CMK (cell line): ENCODE measurements at regions not wholly inside any gene's neighbourhood (a gene's known extent, or its start where the extent isn't known, plus 50 kb on each side); places are given as distances from the start of the nearest gene placed in this dataset.
"Not testable (repeated sequence)": the region's sequence is repeated elsewhere in the genome, so short reads cannot be mapped to it uniquely, and the experiment has no call there.

Experiments
- DNase-seq: peaks from one replicate; pipeline ENCODE4 v3.0.0-alpha.2; 2010; ENCODE audit warnings: low read depth

DNA sequence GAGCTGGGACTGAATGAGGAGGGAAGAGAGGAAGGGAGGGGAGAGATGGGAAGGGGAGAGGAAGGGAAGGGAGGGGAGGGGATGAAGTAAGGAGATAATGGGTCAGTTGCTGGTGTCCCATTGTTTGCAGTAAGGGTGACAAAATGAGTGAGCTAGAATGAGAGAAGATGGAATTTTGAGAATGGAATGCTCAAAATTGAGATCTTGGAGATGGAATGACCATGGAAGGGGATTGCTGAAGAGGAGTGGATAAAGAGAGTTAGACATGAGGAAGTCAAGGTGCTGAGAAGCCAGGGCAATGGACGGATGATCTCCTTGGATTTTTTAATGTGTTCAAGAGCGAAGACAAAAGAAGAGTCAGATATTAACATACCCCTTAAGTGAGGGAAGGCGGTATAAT is 80.5 kb upstream of the SSTR4 start:
- no peak for DNase-seq

DNA sequence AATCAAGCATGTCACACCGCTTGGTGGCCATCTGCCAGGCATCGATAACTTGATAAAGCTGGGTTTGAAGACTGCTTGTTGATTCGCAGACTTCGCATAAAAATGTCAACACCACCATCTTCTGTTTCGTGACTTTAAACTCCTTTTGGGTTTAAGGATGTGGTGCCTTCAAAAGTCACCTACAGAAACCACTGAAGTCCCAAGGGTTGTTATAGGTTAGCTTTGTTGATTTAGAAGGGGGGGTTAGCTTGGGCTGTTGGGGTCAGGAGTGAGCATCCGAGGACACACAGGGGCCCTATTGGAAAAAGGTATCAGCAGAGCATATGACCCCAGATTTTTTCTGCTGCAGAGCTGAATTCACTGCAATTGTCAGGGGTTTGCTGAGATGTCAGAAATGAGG is 76.7 kb upstream of the SSTR4 start:
- DNase-seq: no peak

DNA sequence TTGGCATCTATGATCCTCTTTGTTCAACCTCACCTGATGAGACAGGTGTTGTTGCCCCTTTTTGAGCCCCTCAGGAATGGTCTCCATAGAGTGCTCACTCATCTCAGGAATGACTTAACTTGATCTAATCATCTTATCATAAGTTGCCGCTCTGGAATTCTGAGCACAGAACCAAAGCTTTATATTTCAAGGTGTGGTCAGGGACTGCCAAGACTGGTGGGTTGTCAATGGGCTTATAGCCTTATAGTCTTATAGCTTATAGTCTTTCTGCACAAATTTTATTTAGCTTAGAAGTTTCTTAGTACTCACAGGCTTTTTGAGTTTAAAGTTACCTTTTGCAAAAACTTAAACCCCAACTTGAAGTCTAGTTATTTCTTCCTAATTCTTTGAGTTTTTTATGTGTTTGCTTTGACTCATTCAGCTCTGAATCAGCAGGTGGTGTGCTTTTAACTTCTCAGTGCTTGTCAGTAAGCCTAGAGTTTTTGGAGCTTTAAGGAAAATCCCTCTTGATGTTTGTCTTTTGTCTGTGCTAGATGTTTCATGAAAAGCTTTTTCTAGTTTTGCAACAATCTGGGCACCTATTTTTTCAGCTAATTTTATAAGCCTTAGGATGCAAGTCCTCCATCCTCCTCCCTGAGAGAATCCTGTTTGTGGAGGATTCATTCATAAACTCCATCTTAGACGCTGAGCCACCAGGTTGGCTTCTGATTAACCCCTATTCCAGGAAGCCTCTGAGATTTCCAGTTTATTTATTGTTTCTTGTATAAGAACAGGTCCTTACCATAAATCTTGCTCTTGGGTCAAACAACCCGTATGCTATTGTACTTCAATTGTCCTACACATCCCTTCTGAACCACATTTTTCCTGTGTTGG is 72.3 kb upstream of the SSTR4 start:
- no peak for DNase-seq

DNA sequence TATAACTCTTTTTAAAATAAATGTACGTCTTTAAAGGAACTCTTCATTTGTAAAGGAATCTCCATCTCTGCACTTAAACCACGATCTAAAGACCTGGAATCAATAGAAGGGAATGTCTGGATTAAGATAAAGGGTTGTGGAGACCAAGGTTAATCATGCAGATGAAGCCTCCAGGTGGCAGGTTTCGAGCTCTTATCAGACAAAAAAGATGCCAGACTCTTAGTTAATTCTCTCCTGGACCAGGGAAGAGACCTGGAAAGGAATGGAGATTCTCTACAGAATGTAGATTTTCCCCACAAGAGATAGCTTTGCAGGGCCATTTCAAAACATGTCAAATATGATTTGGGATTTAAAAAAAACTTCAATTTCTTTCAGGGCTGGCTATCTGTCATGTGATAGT is 71.5 kb upstream of the SSTR4 start:
- DNase-seq: no peak

DNA sequence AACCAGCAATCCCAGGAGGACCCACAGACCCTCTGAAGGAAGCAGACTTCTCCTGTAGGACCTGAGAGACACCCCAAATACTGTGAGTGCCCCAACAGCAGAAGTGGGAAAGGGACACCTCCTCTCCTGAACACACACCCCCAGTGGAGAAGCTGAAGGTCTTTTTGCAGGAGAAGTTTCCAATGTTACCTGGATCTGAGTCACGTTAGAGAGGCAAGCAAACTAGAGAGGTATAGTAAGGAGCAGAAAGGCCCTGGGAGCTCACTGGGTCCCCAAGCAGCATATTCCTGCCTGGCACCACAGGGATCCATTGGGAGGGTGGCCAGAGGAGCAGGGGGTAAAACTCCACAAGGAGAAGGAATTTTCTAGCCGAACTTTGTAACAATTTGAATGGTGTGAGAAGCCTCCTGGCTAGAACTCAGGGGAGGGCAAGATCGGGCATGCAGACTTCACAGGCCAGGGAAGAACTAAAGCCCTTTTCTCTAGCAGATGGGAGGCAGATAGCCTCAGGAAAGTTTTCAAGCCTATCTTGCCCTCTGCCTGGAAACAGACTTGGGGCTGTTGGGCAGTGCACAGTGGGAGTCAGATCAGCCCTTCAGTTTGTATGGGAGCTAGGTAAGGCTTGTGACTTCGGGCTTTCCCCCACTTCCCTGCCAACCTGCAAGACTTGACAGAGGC is 68.2 kb upstream of the SSTR4 start:
- no peak for DNase-seq

DNA sequence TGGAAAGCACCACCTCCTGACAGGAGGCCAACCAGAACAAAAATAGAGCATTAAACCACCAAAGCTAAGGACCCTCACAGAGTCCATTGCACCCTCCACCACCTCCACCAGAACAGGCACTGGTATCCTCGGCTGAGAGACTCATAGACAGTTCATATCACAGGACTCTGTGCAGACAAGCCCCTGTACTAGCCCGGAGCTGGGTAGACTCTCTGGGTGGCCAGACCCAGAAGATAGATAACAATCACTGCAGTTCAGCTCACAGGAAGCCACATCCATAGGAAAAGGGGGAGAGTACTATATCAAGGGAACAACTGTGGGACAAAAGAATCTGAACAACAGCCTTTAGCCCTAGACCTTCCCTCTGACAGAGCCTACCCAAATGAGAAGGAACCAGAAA is 67.4 kb upstream of the SSTR4 start:
- DNase-seq: not testable (repeated sequence)

DNA sequence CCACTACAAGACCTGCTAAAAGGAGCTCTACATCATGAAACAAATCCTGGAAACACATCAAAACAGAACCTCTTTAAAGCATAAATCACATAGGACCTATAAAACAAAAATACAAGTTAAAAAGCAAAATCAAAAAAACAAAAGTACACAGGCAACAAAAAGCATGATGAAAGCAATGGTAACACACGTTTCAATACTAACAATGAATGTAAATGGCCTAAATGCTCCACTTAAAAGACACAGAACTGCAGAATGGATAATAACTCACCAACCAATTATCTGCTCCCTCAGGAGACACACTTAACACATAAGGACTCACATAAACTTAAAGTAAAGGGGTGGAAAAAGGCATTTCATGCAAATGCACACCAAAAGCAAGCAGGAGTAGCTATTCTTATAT is 66.1 kb upstream of the SSTR4 start:
- not testable (repeated sequence) for DNase-seq

DNA sequence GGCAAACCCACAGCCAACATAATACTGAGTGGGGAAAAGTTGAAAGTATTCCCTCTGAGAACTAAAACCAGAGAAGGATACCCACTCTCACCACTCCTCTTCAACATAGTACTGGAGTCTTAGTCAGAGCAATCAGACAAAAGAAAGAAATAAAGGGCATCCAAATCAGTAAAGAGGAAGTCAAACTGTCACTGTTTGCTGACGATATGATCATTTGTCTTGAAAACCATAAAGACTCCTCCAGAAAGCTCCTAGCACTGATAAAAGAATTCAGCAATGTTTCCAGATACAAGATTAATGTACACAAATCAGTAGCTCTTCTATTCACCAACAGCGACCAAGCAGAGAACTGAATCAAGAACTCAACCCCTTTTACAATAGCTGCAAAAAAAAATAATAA is 64.0 kb upstream of the SSTR4 start:
- DNase-seq: not testable (repeated sequence)

DNA sequence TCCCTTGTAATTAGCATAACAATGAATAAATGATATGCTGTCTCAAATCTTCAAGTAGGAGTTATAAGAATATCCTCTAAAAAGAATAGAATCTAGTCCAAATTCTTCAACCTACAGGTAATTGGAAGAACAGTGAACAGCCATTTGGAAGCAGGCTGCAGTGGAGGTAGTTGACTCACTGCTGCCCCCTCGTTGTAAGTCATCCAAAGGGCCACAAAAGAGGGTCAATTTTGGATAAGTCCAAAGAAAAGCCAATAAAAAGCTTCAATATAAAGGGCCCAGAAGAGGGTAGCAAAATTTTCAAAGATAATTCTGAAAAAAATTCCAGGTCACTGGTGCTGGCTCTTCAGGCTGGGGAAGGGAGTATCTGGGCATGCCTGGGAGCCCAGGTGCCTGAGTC is 60.8 kb upstream of the SSTR4 start:
- no peak for DNase-seq

DNA sequence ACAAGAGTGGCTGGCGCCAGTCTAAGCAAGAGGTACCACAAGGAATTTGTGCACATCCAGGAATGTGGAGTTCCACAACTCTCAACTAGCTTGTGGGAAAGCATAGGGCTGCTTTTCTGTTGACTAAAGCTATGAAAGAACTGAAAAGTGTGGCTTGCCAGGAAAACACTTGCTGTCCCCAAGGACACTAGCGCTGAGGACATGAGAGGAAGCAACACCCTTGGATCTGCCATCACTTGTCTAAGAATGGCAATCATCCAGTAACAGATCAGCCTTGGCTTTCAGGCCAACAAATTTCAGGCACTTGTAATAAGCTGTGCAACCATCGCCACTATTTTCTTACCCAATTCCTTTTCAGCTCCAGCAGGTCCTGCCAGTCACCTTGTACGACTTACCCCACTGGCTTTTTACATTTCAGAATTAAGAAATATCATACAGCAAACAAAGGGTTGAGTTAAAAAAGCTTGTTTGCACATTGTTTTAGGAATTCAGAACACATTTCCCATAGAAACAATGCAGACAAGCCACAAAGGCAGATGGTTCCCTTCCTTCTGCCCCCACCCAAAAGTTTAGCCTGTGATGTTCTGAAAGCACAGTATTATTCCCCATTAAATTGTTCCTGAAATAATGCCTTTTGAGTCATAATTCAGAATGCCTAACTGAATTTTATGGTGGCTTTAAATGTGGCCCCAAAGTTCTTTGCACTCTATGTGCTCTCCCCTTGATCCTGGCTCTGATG is 57.9 kb upstream of the SSTR4 start:
- no peak for DNase-seq

DNA sequence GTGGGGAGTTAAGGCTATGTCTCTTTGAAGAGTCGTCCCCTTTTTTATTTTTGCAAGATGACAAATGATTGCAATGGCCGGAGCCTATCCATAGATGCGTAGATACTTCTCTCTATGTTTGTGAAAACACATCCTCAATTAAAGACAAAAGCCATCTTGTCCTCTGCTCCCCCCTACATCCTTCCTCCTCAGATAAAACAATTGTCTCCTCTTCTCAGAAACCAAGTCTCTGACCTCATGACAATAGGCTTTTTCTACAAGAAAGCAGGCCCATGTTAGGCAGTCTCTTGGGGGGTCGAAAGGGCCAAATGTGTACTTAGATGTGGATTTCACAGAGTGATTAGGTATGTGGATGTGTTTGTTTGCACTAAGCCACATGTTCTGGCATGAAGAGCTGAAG is 51.1 kb upstream of the SSTR4 start:
- no peak for DNase-seq

DNA sequence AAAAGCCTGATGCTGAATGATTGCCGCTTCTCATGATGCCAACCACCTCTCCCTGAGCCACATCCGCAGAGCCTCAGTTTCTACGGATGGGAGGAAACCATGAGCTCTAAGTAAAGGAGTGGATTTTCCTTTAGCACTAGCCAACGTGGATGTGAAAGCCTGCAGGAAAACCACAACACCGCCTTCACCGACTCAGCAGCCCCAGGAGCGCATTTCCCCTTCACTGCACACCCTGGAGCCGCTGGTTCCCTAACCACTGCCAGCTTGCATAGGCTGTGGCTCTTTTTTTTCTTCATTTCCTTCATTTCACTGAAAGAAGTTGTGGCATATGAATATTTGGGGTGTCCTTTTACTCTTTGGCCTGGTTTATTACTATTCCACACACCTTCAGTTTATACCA is 50.5 kb upstream of the SSTR4 start:
- peak; percentile 8 for DNase-seq

DNA sequence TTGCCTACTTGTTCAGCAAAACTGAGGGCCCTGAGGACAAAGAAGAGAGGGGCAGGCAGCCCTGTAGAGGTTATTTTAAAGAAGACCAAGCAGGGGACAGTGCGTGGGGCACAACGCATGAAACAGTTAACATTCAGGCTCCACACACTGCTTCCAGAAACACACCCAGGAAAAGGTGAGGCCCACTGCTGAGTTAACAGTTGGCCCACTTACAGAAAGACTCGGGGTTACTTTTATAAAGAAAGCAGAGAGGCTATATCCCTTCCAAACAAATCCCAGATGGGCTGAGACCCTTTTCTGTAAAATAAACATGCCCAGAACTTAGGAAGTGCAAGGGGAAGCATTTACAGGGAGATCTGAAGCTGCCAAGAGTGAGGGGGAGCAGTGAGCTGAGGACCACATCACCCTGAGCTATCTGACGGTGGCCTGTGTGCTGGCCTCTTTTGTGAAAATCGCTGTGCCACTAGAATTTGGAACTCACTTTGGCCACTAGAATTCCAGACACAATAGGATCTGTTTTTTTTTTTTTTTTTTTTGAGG is 49.8 kb upstream of the SSTR4 start:
- no peak for DNase-seq
